Fibroblast of pulmonary artery (primary cell): ENCODE measurements at regions not wholly inside any gene's neighbourhood (a gene's known extent, or its start where the extent isn't known, plus 50 kb on each side); places are given as distances from the start of the nearest gene placed in this dataset.

ENCODE experiments used
- DNase-seq: peaks from one replicate; pipeline ENCODE4 v3.0.0-alpha.2; 2010; ENCODE audit warnings: low read depth
- H3K4me3 ChIP-seq: replicated peaks from 2 replicates; pipeline ENCODE4 v1.5.1; 2011; ENCODE audit warnings: low read depth, mild to moderate bottlenecking, control low read depth, low read length, moderate library complexity
- TF ChIP-seq, protein P1 (sequence below): IDR thresholded peaks from 2 replicates; pipeline ENCODE4 v1.5.1; 2011; ENCODE audit warnings: mild to moderate bottlenecking, control low read depth, low read length, inconsistent platforms; ENCODE audit errors: missing control alignments

DNA sequence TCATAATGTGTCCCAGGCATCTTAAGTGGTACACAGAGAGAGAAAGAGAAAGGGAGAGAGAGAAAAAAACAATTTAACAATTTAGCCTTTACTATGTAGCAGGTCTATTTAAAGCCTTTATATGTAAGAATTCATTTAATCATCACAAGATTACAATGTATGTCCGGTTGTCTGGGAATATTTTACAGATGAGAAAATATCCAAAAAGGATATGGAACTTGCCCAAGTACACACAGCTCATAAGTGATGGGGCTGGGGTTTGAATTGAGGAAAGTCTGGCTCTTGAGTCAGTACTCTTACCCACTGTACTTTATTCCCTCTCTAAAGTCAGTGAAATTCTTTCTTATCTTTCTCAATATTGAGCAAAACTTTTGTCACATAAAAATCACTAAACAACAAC lies 104.6 kb downstream of the LYPLAL1 start:
- peak; percentile 41 for DNase-seq
- TF ChIP-seq, protein P1, sequence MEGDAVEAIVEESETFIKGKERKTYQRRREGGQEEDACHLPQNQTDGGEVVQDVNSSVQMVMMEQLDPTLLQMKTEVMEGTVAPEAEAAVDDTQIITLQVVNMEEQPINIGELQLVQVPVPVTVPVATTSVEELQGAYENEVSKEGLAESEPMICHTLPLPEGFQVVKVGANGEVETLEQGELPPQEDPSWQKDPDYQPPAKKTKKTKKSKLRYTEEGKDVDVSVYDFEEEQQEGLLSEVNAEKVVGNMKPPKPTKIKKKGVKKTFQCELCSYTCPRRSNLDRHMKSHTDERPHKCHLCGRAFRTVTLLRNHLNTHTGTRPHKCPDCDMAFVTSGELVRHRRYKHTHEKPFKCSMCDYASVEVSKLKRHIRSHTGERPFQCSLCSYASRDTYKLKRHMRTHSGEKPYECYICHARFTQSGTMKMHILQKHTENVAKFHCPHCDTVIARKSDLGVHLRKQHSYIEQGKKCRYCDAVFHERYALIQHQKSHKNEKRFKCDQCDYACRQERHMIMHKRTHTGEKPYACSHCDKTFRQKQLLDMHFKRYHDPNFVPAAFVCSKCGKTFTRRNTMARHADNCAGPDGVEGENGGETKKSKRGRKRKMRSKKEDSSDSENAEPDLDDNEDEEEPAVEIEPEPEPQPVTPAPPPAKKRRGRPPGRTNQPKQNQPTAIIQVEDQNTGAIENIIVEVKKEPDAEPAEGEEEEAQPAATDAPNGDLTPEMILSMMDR = no peak
- no peak overlapping the region for H3K4me3 ChIP-seq

DNA sequence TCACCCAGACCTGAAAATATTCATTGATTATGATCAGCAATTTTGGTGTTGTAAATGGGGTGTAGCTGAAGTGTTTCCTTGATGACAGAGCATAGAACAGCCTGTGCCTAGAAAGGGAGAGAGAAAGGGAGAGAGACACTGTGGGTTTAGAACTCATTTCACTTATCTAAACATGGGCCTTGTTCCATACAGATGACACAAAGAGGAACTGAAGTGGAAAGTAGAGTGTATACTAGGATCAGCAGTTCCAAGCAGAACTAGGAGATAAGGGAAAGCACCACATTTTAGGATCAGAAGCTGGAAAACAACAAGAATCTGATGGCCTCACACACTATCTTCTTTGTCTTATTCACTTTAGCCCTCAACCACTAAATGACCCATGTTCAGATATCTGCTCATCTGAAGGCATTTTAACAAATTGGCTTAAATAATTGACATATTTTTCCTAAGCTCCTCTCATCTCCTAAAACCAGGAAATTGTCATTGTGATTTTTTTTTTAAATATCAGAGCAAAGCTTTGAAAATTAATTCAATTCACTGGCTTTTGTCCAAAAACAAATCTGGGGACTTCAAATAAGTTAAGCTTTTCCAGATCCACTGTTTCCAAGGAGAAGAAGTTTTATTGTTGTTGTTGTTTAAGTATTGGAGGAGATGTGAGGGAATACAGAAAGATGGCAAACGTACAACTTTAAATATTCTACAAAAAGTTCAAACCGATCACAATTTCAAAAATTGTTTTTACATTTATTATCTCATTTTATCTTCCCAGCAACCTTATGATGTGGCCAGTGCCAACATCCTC lies 103.8 kb downstream of the LYPLAL1 start:
- DNase-seq = no peak
- TF ChIP-seq, protein P1 = no peak

DNA sequence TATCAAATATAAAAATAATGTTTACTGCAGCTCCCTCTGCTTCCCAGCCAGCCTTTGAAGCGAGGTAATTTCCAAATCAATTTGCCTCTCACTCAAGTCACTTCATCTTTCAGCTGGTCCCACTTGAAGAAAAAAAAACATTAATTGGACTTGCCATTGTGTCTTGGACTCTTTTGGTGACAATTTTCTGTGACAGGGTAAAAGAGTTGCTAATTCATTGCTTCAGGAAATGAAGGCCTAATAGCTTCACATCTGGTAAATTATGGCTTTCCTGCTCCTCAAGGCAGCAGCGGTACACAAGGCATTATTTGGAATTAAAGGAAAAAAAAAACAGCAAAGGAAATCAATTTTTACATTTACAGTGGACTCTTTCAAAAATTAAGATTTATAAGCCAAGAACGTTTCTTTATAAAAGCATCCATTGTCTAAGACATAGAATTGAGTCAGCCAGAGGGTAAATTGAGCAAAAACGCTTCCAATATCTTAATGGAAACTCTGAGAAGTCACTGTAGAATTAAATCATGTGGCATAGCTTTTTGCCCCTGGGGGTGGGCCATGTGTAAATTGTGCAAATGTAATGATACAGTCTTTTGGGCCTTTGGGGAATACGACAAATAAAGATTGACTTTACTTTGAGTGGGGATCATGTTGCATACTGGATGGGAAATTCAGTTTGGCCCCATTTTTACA lies 102.5 kb downstream of the LYPLAL1 start:
- no peak for DNase-seq
- no peak overlapping the region for H3K4me3 ChIP-seq
- TF ChIP-seq, protein P1 = no peak

More for the DNA sequence above, 103.8 kb downstream of the LYPLAL1 start:
- H3K4me3 ChIP-seq = no peak overlapping the region

DNA sequence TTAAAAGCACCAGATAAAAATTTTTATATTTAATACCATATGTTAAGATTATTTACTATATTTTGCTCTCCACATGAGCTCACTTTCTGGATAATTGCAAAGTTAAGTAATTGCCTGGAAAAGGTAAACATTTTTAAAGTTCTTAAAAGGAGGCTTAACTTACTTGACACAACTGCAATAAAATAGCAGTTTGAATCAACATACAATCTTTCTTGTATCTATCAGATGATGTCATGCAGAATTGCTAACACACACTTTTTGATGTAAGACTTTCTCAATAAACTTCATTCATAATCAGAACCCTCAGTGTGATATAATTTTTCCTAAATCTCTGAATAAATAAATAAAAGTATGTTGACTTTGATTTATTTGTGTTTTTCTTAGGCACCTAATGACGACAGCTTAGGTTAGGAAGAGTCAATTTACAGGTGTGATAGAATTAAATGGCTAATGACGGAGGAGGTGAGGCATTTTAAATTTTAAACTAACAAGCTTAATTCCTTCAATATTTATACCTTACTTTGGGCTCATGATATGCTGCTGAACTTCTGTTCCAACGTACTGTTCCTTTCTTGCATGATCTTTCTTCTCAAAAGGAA lies 99.5 kb downstream of the LYPLAL1 start:
- DNase-seq = no peak

DNA sequence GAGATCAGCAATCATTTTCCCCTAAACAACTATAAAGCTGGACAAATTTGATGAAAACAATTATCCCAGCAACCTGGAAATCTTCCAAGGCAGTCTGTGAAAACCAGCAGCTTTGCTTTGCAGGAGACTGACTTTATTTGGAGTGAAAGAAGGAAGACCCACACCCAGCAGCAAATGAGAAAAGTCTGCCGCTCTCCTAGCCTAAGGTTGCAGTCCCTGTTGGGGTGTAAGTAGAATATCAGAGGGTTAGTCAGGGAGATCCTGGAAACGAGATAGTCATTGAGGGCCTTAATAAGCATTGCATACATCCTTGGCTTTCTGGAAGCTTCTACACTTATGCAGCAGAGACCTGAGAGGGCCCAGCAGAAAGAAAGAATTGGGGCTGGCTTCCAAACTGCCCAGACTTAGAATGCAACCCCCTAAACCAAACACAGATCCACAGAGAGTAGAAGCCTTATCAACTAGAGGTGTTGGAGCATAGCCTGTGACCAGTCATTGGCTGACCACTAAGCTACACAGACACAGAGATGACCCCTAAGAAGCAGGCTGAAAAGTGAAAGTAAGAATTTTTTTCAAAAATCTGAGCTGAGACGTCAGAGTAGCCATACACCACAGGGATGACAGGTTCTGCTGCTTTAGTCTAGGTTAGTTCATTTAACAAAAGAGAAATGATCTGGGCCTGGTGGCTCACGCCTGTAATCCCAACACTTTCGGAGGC lies 98.3 kb downstream of the LYPLAL1 start:
- peak; percentile 36 for DNase-seq
- no peak overlapping the region for H3K4me3 ChIP-seq
- TF ChIP-seq, protein P1 = no peak

More for the DNA sequence above, 99.5 kb downstream of the LYPLAL1 start:
- TF ChIP-seq, protein P1 = no peak
- no peak overlapping the region for H3K4me3 ChIP-seq

DNA sequence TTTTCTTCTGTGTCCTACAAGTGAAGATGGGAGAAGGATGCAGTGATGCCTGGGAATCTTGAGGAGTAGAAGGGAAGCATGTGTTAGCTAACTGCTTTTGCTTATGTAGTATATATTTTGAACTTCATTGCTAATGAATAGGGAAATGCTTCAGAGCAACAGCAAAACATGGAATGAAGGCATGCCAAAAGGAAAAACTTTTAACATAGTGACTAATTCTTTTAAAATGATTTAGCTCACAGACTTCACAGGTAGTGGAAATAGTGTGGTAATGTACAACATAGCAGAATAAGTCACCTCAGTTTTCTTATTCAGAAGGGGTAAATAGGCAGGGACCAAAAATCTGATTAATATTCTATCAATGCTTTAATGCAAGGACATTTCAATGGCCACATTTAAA lies 95.5 kb downstream of the LYPLAL1 start:
- H3K4me3 ChIP-seq = no peak overlapping the region
- no peak for DNase-seq
- TF ChIP-seq, protein P1 = no peak
